ENCODE measurements at regions not wholly inside any gene's neighbourhood (a gene's known extent, or its start where the extent isn't known, plus 50 kb on each side); places are given as distances from the start of the nearest gene placed in this dataset.

GRCh38 chr13:83168590-83168989, 713.7 kb downstream of the SLITRK1 start:
- no peaks in the 10 kb centered on the region for H3K9me3 ChIP-seq (ENCODE audit: severe bottlenecking)
- H3K4me3 ChIP-seq (ENCODE audit: severe bottlenecking): no peak overlapping the region
- no peak overlapping the region for H3K27ac ChIP-seq (ENCODE audit: poor library complexity, severe bottlenecking)
- TF ChIP-seq CTCF (IDR thresholded peaks at IDR 0.05; ENCODE audit: poor library complexity, severe bottlenecking): no peak
- ATAC-seq (ENCODE audit: low read depth): no peak
- no peak for DNase-seq (ENCODE audit: low spot score)
- no peaks in the 10 kb centered on the region for H3K27me3 ChIP-seq (ENCODE audit: insufficient read depth, poor library complexity, severe bottlenecking)
- H3K4me1 ChIP-seq (ENCODE audit: insufficient read depth, poor library complexity, severe bottlenecking): no peaks in the 10 kb centered on the region
- no peaks in the 10 kb centered on the region for H3K36me3 ChIP-seq (ENCODE audit: low read depth)

GRCh38 chr13:83167203-83167602, 715.1 kb downstream of the SLITRK1 start:
- Histone ChIP-seq H3K9me3 (ENCODE audit: severe bottlenecking) (no peaks in the 10 kb centered on the region), H3K4me3 (ENCODE audit: severe bottlenecking) (no peak overlapping the region), H3K27me3 (ENCODE audit: insufficient read depth, poor library complexity, severe bottlenecking) (no peaks in the 10 kb centered on the region), H3K36me3 (ENCODE audit: low read depth) (no peaks in the 10 kb centered on the region), H3K4me1 (ENCODE audit: insufficient read depth, poor library complexity, severe bottlenecking) (no peaks in the 10 kb centered on the region), H3K27ac (ENCODE audit: poor library complexity, severe bottlenecking) (no peak overlapping the region)
- DNase-seq (ENCODE audit: low spot score) (no peak), ATAC-seq (ENCODE audit: low read depth) (no peak)
- no peak for TF ChIP-seq CTCF (IDR thresholded peaks at IDR 0.05; ENCODE audit: poor library complexity, severe bottlenecking)

DNA sequence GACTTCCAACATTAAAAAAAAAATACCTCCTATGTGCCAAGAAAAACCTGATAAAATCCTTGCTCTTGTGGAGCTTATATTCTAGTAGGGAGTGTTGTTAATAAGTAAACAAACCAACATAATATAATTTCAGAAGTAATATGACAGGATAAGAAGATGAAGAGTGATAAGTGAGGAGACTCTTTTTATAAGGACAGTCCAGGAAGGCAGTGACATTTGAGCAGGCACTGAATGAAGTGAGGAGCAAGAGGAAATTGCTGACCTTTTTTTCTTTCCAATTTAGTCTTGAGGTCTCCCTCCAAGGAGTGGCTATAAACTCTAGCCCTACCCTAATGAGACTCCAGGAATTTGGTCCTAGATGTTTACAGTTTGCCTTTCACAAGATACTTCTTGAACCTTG, 715.7 kb downstream of the SLITRK1 start:
- no peaks in the 10 kb centered on the region for H3K36me3 ChIP-seq (ENCODE audit: low read depth)
- no peak for TF ChIP-seq CTCF (IDR thresholded peaks at IDR 0.05; ENCODE audit: poor library complexity, severe bottlenecking)
- no peaks in the 10 kb centered on the region for H3K4me1 ChIP-seq (ENCODE audit: insufficient read depth, poor library complexity, severe bottlenecking)
- no peaks in the 10 kb centered on the region for H3K27me3 ChIP-seq (ENCODE audit: insufficient read depth, poor library complexity, severe bottlenecking)
- DNase-seq (ENCODE audit: low spot score) (no peak), ATAC-seq (ENCODE audit: low read depth) (no peak)
- H3K9me3 ChIP-seq (ENCODE audit: severe bottlenecking): no peaks in the 10 kb centered on the region
- H3K27ac ChIP-seq (ENCODE audit: poor library complexity, severe bottlenecking): no peak overlapping the region
- no peak overlapping the region for H3K4me3 ChIP-seq (ENCODE audit: severe bottlenecking)

DNA sequence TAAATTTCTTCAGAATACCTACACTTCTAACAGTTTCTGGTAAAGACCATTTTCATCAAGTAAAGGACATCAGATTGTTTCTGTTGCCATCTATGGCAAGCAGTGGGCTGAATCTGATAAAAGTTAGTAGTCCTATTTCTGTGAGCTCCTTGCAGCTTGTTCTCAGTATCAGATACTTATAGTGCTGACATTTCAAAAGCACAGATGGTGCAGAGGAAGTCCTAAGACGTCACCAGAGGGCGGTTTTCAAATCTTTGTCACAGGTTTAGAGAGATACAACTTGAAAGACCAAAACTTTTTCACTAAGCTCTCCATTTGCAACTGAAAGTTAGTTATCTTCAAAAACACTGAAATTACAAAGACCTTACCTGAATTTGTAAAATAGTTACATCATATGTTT, 719.8 kb downstream of the SLITRK1 start:
- ATAC-seq (ENCODE audit: low read depth) (no peak), DNase-seq (ENCODE audit: low spot score) (no peak)
- Histone ChIP-seq H3K27ac (ENCODE audit: poor library complexity, severe bottlenecking) (no peak overlapping the region), H3K36me3 (ENCODE audit: low read depth) (no peaks in the 10 kb centered on the region), H3K27me3 (ENCODE audit: insufficient read depth, poor library complexity, severe bottlenecking) (no peaks in the 10 kb centered on the region), H3K4me3 (ENCODE audit: severe bottlenecking) (no peak overlapping the region), H3K4me1 (ENCODE audit: insufficient read depth, poor library complexity, severe bottlenecking) (no peaks in the 10 kb centered on the region), H3K9me3 (ENCODE audit: severe bottlenecking) (no peaks in the 10 kb centered on the region)
- TF ChIP-seq CTCF (IDR thresholded peaks at IDR 0.05; ENCODE audit: poor library complexity, severe bottlenecking): no peak

DNA sequence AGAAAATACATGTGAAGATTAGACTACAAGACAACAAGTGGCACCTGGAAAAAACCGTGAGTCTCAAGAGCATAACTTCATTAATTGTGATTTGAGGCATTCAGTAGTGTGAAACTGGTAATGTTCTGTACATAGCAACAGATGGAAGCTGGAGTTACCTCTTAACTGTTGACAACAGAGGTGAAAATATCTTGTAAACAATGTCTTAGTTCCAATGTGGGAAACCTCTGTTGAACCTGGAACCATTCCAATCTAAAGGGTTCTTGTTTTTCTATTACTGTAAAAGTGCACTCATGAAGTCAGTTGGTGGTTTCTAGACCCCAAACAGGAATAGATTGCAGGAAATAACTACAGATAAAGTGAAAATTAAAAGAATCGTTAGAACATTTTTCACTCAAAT, 728.4 kb downstream of the SLITRK1 start:
- Histone ChIP-seq H3K9me3 (ENCODE audit: severe bottlenecking) (no peaks in the 10 kb centered on the region), H3K36me3 (ENCODE audit: low read depth) (no peaks in the 10 kb centered on the region), H3K4me1 (ENCODE audit: insufficient read depth, poor library complexity, severe bottlenecking) (no peaks in the 10 kb centered on the region), H3K27me3 (ENCODE audit: insufficient read depth, poor library complexity, severe bottlenecking) (no peaks in the 10 kb centered on the region), H3K4me3 (ENCODE audit: severe bottlenecking) (no peak overlapping the region), H3K27ac (ENCODE audit: poor library complexity, severe bottlenecking) (no peak overlapping the region)
- DNase-seq (ENCODE audit: low spot score) (no peak), ATAC-seq (ENCODE audit: low read depth) (no peak)
- no peak for TF ChIP-seq CTCF (IDR thresholded peaks at IDR 0.05; ENCODE audit: poor library complexity, severe bottlenecking)
